Tibial artery (tissue), 4 donors: ENCODE measurements at regions not wholly inside any gene's neighbourhood (a gene's known extent, or its start where the extent isn't known, plus 50 kb on each side); places are given as distances from the start of the nearest gene placed in this dataset.
"Not testable (repeated sequence)": the region's sequence is repeated elsewhere in the genome, so short reads cannot be mapped to it uniquely, and the experiment has no call there.

Source experiments
- DNase-seq, 2 donors: peaks; one replicate each; pipeline ENCODE4 v3.0.0-alpha.2; 2019
- H3K27ac ChIP-seq, 2 donors: fragments of 200-600 bp; sonication (generic) in 1 of 2; 1 replicate in 1 of 2; 2 replicates in 1 of 2; pipeline ENCODE4 v1.5.1; 2018 to 2019; ENCODE audit warnings: mild to moderate bottlenecking in 1 of 2
- H3K27me3 ChIP-seq, 2 donors: fragments of 200-600 bp; sonication (generic) in 1 of 2; one replicate each; pipeline versions ENCODE4 v1.5.1 to v1.6.0; 2016 to 2019
- H3K36me3 ChIP-seq, 3 donors: fragments of 200-600 bp; sonication (generic) in 2 of 3; one replicate each; pipeline ENCODE4 v1.5.1; 2016 to 2019; ENCODE audit warnings: mild to moderate bottlenecking in 2 of 3
- H3K4me1 ChIP-seq, 4 donors: fragments of 200-600 bp; sonication (generic) in 2 of 4; 1 replicate in 3 of 4; 2 replicates in 1 of 4; pipeline ENCODE4 v1.5.1; 2016 to 2019
- H3K4me3 ChIP-seq, 2 donors: fragments of 200-600 bp; sonication (generic) in 1 of 2; 1 replicate in 1 of 2; 2 replicates in 1 of 2; pipeline ENCODE4 v1.5.1; 2018 to 2019; ENCODE audit warnings: mild to moderate bottlenecking in 2 of 2
- H3K9me3 ChIP-seq, 3 donors: fragments of 200-600 bp; sonication (generic) in 1 of 3; one replicate each; pipeline ENCODE4 v1.5.1; 2016 to 2019
- intact Hi-C: fragments of 100-400 bp; cut with DNase I; formaldehyde crosslinking; loops from one replicate; pipeline ENCODE4 v1.15.0; 2023; ENCODE audit warnings: low total_unique reads

GRCh38 chr7:65647153-65647964 is 225.5 kb upstream of the VKORC1L1 start:
- intact Hi-C loops, H3K36me3 ChIP-seq, H3K4me3 ChIP-seq, DNase-seq, H3K4me1 ChIP-seq, H3K27ac ChIP-seq, H3K27me3 ChIP-seq, H3K9me3 ChIP-seq: not testable (repeated sequence)

- H3K27ac ChIP-seq, H3K36me3 ChIP-seq, intact Hi-C loops, H3K9me3 ChIP-seq, DNase-seq, H3K4me1 ChIP-seq, H3K4me3 ChIP-seq, H3K27me3 ChIP-seq: not testable (repeated sequence)
These were observed 221.7 kb upstream of the VKORC1L1 start for GRCh38 chr7:65651174-65651573.

- H3K4me3 ChIP-seq, H3K4me1 ChIP-seq, DNase-seq, H3K36me3 ChIP-seq, H3K27ac ChIP-seq, intact Hi-C loops, H3K9me3 ChIP-seq, H3K27me3 ChIP-seq: not testable (repeated sequence)
These were observed 220.9 kb upstream of the VKORC1L1 start for GRCh38 chr7:65651826-65652592.

- H3K4me1 ChIP-seq, DNase-seq, H3K27ac ChIP-seq, intact Hi-C loops, H3K27me3 ChIP-seq, H3K36me3 ChIP-seq, H3K9me3 ChIP-seq, H3K4me3 ChIP-seq: not testable (repeated sequence)
These were observed 220.2 kb upstream of the VKORC1L1 start for GRCh38 chr7:65652669-65653068.

GRCh38 chr7:65656494-65657188 is 216.2 kb upstream of the VKORC1L1 start:
- H3K36me3 ChIP-seq, H3K27ac ChIP-seq, H3K4me1 ChIP-seq, H3K9me3 ChIP-seq, H3K4me3 ChIP-seq, intact Hi-C loops, DNase-seq, H3K27me3 ChIP-seq: not testable (repeated sequence)

GRCh38 chr7:65683362-65683761 is 189.5 kb upstream of the VKORC1L1 start:
- intact Hi-C loops, H3K27me3 ChIP-seq, H3K36me3 ChIP-seq, H3K27ac ChIP-seq, H3K4me1 ChIP-seq, H3K4me3 ChIP-seq, DNase-seq, H3K9me3 ChIP-seq: not testable (repeated sequence)

GRCh38 chr7:65699026-65699714 is 173.7 kb upstream of the VKORC1L1 start:
- DNase-seq, H3K4me1 ChIP-seq, H3K36me3 ChIP-seq, H3K4me3 ChIP-seq, H3K9me3 ChIP-seq, intact Hi-C loops, H3K27ac ChIP-seq, H3K27me3 ChIP-seq: not testable (repeated sequence)

- H3K36me3 ChIP-seq, H3K27ac ChIP-seq, DNase-seq, H3K4me3 ChIP-seq, H3K27me3 ChIP-seq, intact Hi-C loops, H3K4me1 ChIP-seq, H3K9me3 ChIP-seq: not testable (repeated sequence)
These were observed 173.0 kb upstream of the VKORC1L1 start for GRCh38 chr7:65699715-65700356.

GRCh38 chr7:65719123-65719798 is 153.6 kb upstream of the VKORC1L1 start:
- intact Hi-C loops = not testable (repeated sequence)

More at GRCh38 chr7:65719123-65719798, 153.6 kb upstream of the VKORC1L1 start:
- H3K4me1 ChIP-seq, H3K4me3 ChIP-seq, H3K36me3 ChIP-seq, H3K9me3 ChIP-seq, DNase-seq, H3K27me3 ChIP-seq, H3K27ac ChIP-seq: not testable (repeated sequence)
